HCT116 (cell line): ENCODE measurements at regions not wholly inside any gene's neighbourhood (a gene's known extent, or its start where the extent isn't known, plus 50 kb on each side); places are given as distances from the start of the nearest gene placed in this dataset.
A peak's percentile ranks its signal among the peaks of the same experiment; 100 is the strongest.

ENCODE experiments used
- ATAC-seq: fragments of 200-7000 bp; cut with Tn5 transposase; 2 replicates; pipeline ENCODE4 v1.9.1; 2020; ENCODE audit warnings: mild to moderate bottlenecking, moderate library complexity
- BruUV-seq: library from RNA; stranded (reverse); fragments of 400-500 nt; replicated peaks from 2 replicates; lab custom pipeline; 2021; lab: Mats Ljungman, UMichigan
- CTCF ChIA-PET: fragments of 300-600 bp; sonication (Branson Sonifier 250); formaldehyde crosslinking; loops from one replicate; lab custom pipeline; 2021; ENCODE audit warnings: antibody characterized with exemption; lab: Charles Lee
- POLR2A ChIA-PET: fragments of 300-600, 350-600 bp; sonication (Branson Sonifier 250); formaldehyde crosslinking; loops from one replicate; lab custom pipeline; 2021; ENCODE audit warnings: antibody characterized with exemption; lab: Charles Lee
- RAD21 ChIA-PET, 2 experiments: fragments of 300-600 bp; sonication (Branson Sonifier 250); formaldehyde crosslinking; loops; one replicate each; lab custom pipeline; 2023; ENCODE audit warnings: low total read pairs in 2 of 2; ENCODE audit not compliant: uncharacterized antibody in 2 of 2, unreplicated experiment in 2 of 2, low non-redundant PET in 1 of 2; lab: Charles Lee
- DNase-seq: peaks from one replicate; pipeline ENCODE4 v3.0.0-alpha.2; 2010; ENCODE audit warnings: low read depth, low spot score
- H2AFZ ChIP-seq: fragments of 200-600 bp; shearing (Covaris generic), sonication (generic); 2 replicates; pipeline ENCODE4 v1.6.1; 2017; ENCODE audit warnings: low read depth, mixed run types, mixed read lengths, antibody characterized with exemption, low read length; ENCODE audit not compliant: poor library complexity, severe bottlenecking
- H3K27ac ChIP-seq: 2 replicates; pipeline ENCODE4 v1.5.1; 2012; ENCODE audit warnings: low read depth, low read length
- H3K27me3 ChIP-seq: fragments of 200-600 bp; sonication (generic); 2 replicates; pipeline ENCODE4 v1.6.1; 2016; ENCODE audit warnings: mixed run types, low read length, mixed read lengths; ENCODE audit not compliant: insufficient read depth
- H3K36me3 ChIP-seq, 2 experiments: fragments of 200-500 bp in 1 of 2; fragments of 200-600 bp in 1 of 2; sonication (Bioruptor generic) in 1 of 2; sonication (generic) in 1 of 2; 2 replicates each; pipeline versions ENCODE4 v1.5.1 to v1.6.1; 2014 to 2016; ENCODE audit warnings: low read length in 2 of 2, inconsistent platforms in 1 of 2, mixed read lengths in 1 of 2, mixed run types in 1 of 2; ENCODE audit not compliant: insufficient read depth in 2 of 2, control insufficient read depth in 1 of 2
- H3K4me1 ChIP-seq, 2 experiments: fragments of 200-600 bp in 1 of 2; sonication (generic) in 1 of 2; 2 replicates each; pipeline versions ENCODE4 v1.5.1 to v1.6.1; 2012 to 2017; ENCODE audit warnings: low read length in 2 of 2, inconsistent platforms in 1 of 2, mild to moderate bottlenecking in 1 of 2, mixed read lengths in 1 of 2, mixed run types in 1 of 2, moderate library complexity in 1 of 2; ENCODE audit not compliant: insufficient read depth in 2 of 2, control insufficient read depth in 1 of 2
- H3K4me2 ChIP-seq: fragments of 200-600 bp; sonication (generic); 2 replicates; pipeline ENCODE4 v1.6.1; 2017; ENCODE audit warnings: mixed run types, low read length, mixed read lengths
- H3K4me3 ChIP-seq, 2 experiments: fragments of 200-600 bp in 1 of 2; sonication (generic) in 1 of 2; replicated peaks in 1 of 2; 2 replicates each; pipeline ENCODE4 v1.5.1; 2011 to 2016; ENCODE audit warnings: low read length in 2 of 2, control low read depth in 1 of 2, low read depth in 1 of 2, mild to moderate bottlenecking in 1 of 2, mixed read lengths in 1 of 2, mixed run types in 1 of 2
- H3K79me2 ChIP-seq: fragments of 200-600 bp; sonication (generic); 2 replicates; pipeline ENCODE4 v1.6.1; 2017; ENCODE audit warnings: mild to moderate bottlenecking, mixed run types, low read length, moderate library complexity, mixed read lengths; ENCODE audit not compliant: insufficient read depth
- H3K9ac ChIP-seq: fragments of 200-600 bp; sonication (generic); 2 replicates; pipeline ENCODE4 v1.6.1; 2016; ENCODE audit warnings: low read length, mixed read lengths
- H3K9me2 ChIP-seq: fragments of 200-600 bp; sonication (generic), shearing (Covaris generic); 2 replicates; pipeline ENCODE4 v1.6.1; 2017; ENCODE audit warnings: mixed run types, mild to moderate bottlenecking, moderate library complexity; ENCODE audit not compliant: insufficient read depth
- H3K9me3 ChIP-seq, 2 experiments: fragments of 200-500 bp in 1 of 2; fragments of 200-600 bp in 1 of 2; sonication (Bioruptor generic) in 1 of 2; sonication (generic) in 1 of 2; 2 replicates each; pipeline ENCODE4 v1.6.1; 2014 to 2017; ENCODE audit warnings: low read length in 2 of 2, mixed read lengths in 2 of 2, inconsistent platforms in 1 of 2, low read depth in 1 of 2, mild to moderate bottlenecking in 1 of 2, mixed run types in 1 of 2, moderate library complexity in 1 of 2; ENCODE audit not compliant: control insufficient read depth in 1 of 2, insufficient read depth in 1 of 2
- H4K20me1 ChIP-seq: fragments of 200-600 bp; sonication (generic), shearing (Covaris generic); 2 replicates; pipeline ENCODE4 v1.6.1; 2017; ENCODE audit warnings: mixed run types, mild to moderate bottlenecking, moderate library complexity; ENCODE audit not compliant: insufficient read depth
- CBX3 ChIP-seq: IDR thresholded peaks from 2 replicates; pipeline ENCODE4 v1.6.1; 2012; ENCODE audit warnings: low read depth
- ELF1 ChIP-seq: IDR thresholded peaks from 2 replicates; pipeline ENCODE4 v1.6.1; 2012; ENCODE audit warnings: low read depth, borderline replicate concordance
- EZH2 ChIP-seq: fragments of 200-600 bp; sonication (generic); IDR thresholded peaks from 2 replicates; pipeline ENCODE4 v1.6.1; 2017; ENCODE audit warnings: antibody characterized with exemption, mixed run types
- EZH2phosphoT487 ChIP-seq: fragments of 200-600 bp; IDR thresholded peaks from 2 replicates; pipeline ENCODE4 v1.6.1; 2018; ENCODE audit warnings: antibody characterized with exemption, borderline replicate concordance
- FOSL1 ChIP-seq: IDR thresholded peaks from 2 replicates; pipeline ENCODE4 v1.6.1; 2012; ENCODE audit warnings: low read depth
- MAX ChIP-seq: IDR thresholded peaks from 2 replicates; pipeline ENCODE4 v1.6.1; 2012
- RAD21 ChIP-seq: IDR thresholded peaks from 2 replicates; pipeline ENCODE4 v1.6.1; 2012; ENCODE audit warnings: low read depth, mild to moderate bottlenecking
- SP1 ChIP-seq: IDR thresholded peaks from 2 replicates; pipeline ENCODE4 v1.6.1; 2012; ENCODE audit warnings: low read depth
- YY1 ChIP-seq: IDR thresholded peaks from 2 replicates; pipeline ENCODE4 v1.6.1; 2011; ENCODE audit warnings: low read length, low read depth, moderate library complexity, mild to moderate bottlenecking; ENCODE audit not compliant: insufficient replicate concordance; ENCODE audit errors: extremely low read depth
- ZFX ChIP-seq: fragments of 450-650 bp; IDR thresholded peaks from 2 replicates; pipeline ENCODE4 v1.6.1; 2017
- intact Hi-C: fragments of 100-400 bp; cut with micrococcal nuclease; formaldehyde crosslinking; loops from 2 replicates; pipeline ENCODE4 v1.10.0; 2022
- TF ChIP-seq, protein P1 (sequence below): IDR thresholded peaks from 2 replicates; pipeline ENCODE4 v1.6.1; 2012
- TF ChIP-seq, protein P2 (sequence below), 3 experiments: fragments of 200-600 bp in 1 of 3; sonication (generic) in 1 of 3; IDR thresholded peaks in 2 of 3; conservative IDR thresholded peaks in 1 of 3; 2 replicates each; pipeline ENCODE4 v1.5.1; 2012 to 2017; ENCODE audit warnings: low read depth in 2 of 3, low read length in 2 of 3, antibody characterized with exemption in 1 of 3, borderline replicate concordance in 1 of 3, control low read depth in 1 of 3, mild to moderate bottlenecking in 1 of 3, mixed read lengths in 1 of 3, mixed run types in 1 of 3, moderate library complexity in 1 of 3; ENCODE audit not compliant: insufficient read depth in 1 of 3
- TF ChIP-seq, protein P3 (sequence below): IDR thresholded peaks from 2 replicates; pipeline ENCODE4 v1.6.1; 2012; ENCODE audit warnings: low read depth

- Histone ChIP-seq H2AFZ (peak overlapping the region; percentile 10), H3K27ac (no peak overlapping the region), H3K79me2 (no peaks in the 10 kb centered on the region), H3K27me3 (no peaks in the 10 kb centered on the region), H3K4me3 (no peak overlapping the region), H3K9me3 (no peaks in the 10 kb centered on the region), H3K4me1 (no peaks in the 10 kb centered on the region), H3K9me2 (no peaks in the 10 kb centered on the region), H3K36me3 (no peaks in the 10 kb centered on the region), H4K20me1 (no peaks in the 10 kb centered on the region), H3K9ac (no peak overlapping the region), H3K4me2 (no peak overlapping the region)
- TF ChIP-seq SP1 (no peak), FOSL1 (no peak), ELF1 (no peak), EZH2phosphoT487 (no peak), EZH2 (no peak), MAX (no peak), YY1 (no peak), CBX3 (no peak), RAD21 (no peak), ZFX (no peak)
- TF ChIP-seq, protein P1, sequence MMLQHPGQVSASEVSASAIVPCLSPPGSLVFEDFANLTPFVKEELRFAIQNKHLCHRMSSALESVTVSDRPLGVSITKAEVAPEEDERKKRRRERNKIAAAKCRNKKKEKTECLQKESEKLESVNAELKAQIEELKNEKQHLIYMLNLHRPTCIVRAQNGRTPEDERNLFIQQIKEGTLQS: no peak
- TF ChIP-seq, protein P2, sequence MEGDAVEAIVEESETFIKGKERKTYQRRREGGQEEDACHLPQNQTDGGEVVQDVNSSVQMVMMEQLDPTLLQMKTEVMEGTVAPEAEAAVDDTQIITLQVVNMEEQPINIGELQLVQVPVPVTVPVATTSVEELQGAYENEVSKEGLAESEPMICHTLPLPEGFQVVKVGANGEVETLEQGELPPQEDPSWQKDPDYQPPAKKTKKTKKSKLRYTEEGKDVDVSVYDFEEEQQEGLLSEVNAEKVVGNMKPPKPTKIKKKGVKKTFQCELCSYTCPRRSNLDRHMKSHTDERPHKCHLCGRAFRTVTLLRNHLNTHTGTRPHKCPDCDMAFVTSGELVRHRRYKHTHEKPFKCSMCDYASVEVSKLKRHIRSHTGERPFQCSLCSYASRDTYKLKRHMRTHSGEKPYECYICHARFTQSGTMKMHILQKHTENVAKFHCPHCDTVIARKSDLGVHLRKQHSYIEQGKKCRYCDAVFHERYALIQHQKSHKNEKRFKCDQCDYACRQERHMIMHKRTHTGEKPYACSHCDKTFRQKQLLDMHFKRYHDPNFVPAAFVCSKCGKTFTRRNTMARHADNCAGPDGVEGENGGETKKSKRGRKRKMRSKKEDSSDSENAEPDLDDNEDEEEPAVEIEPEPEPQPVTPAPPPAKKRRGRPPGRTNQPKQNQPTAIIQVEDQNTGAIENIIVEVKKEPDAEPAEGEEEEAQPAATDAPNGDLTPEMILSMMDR (IDR thresholded peaks at IDR 0.05 in 2 of 3, conservative IDR thresholded peaks at IDR 0.05 in 1 of 3; ENCODE audit: borderline replicate concordance in 1 of 3, insufficient read depth in 1 of 3, low read depth in 2 of 3, low read length in 2 of 3): no peak
- TF ChIP-seq, protein P3, sequence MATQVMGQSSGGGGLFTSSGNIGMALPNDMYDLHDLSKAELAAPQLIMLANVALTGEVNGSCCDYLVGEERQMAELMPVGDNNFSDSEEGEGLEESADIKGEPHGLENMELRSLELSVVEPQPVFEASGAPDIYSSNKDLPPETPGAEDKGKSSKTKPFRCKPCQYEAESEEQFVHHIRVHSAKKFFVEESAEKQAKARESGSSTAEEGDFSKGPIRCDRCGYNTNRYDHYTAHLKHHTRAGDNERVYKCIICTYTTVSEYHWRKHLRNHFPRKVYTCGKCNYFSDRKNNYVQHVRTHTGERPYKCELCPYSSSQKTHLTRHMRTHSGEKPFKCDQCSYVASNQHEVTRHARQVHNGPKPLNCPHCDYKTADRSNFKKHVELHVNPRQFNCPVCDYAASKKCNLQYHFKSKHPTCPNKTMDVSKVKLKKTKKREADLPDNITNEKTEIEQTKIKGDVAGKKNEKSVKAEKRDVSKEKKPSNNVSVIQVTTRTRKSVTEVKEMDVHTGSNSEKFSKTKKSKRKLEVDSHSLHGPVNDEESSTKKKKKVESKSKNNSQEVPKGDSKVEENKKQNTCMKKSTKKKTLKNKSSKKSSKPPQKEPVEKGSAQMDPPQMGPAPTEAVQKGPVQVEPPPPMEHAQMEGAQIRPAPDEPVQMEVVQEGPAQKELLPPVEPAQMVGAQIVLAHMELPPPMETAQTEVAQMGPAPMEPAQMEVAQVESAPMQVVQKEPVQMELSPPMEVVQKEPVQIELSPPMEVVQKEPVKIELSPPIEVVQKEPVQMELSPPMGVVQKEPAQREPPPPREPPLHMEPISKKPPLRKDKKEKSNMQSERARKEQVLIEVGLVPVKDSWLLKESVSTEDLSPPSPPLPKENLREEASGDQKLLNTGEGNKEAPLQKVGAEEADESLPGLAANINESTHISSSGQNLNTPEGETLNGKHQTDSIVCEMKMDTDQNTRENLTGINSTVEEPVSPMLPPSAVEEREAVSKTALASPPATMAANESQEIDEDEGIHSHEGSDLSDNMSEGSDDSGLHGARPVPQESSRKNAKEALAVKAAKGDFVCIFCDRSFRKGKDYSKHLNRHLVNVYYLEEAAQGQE: no peak
- RAD21 ChIA-PET: interaction anchor here (1.2 to 1.5 kb wide), 3 partner anchors 151 to 339 kb away, joined by 3 to 6 read pairs (median 4); no protein-coding TSS in a partner anchor
- no TSS peak for BruUV-seq
- POLR2A ChIA-PET: interaction anchor here (1.3 kb wide), 1 partner anchor 71 kb away, joined by 3 read pairs; no protein-coding TSS in a partner anchor
- DNase-seq: no peak
- CTCF ChIA-PET: interaction anchor here (0.9 to 3.9 kb wide), 14 partner anchors 9 to 435 kb away, joined by 3 to 35 read pairs (median 5); no protein-coding TSS in a partner anchor
- peak; percentile 62 for ATAC-seq
- intact Hi-C loops: loop anchor here (1.0 to 2.0 kb wide), 2 partner anchors 211 to 339 kb away; no protein-coding TSS in a partner anchor
Measured at GRCh38 chr1:224851848-224852261, 77.6 kb upstream of the DNAH14 start.
